ENCODE measurements at regions not wholly inside any gene's neighbourhood (a gene's known extent, or its start where the extent isn't known, plus 50 kb on each side); places are given as distances from the start of the nearest gene placed in this dataset.

GRCh38 chr11:69369210-69369825 is 75.4 kb downstream of the MYEOV start:
- no peak overlapping the region for H2AK9ac ChIP-seq (replicated peaks; ENCODE audit: low read depth, low read length, poor library complexity)
- H3K4me1 ChIP-seq (ENCODE audit: control insufficient read depth, insufficient read depth, low read length), result peaks cover 7% of the 10 kb centered on the region
- no peak for TF ChIP-seq MAFK (IDR thresholded peaks at IDR 0.05; ENCODE audit: low read depth, low read length)
- no peak for TF ChIP-seq SMC3 (IDR thresholded peaks at IDR 0.05; ENCODE audit: low read depth, low read length)
- TF ChIP-seq RAD21 (IDR thresholded peaks at IDR 0.05; ENCODE audit: low read length), result no peak
- no peak for TF ChIP-seq CEBPB (IDR thresholded peaks at IDR 0.05; ENCODE audit: low read depth, low read length)
- no peak overlapping the region for H2BK120ac ChIP-seq (ENCODE audit: low read depth, low read length)
- H4K5ac ChIP-seq (ENCODE audit: low read depth, low read length), result no peak overlapping the region
- H4K20me1 ChIP-seq (ENCODE audit: insufficient read depth, low read length), result no peaks in the 10 kb centered on the region
- peaks cover 10% of the 10 kb centered on the region for H3K9me3 ChIP-seq (ENCODE audit: control insufficient read depth, insufficient read depth, low read length)
- dilution Hi-C loops (cut with HindIII; ENCODE audit: low sequenced_read_pairs, unreplicated experiment) (no loop called here), intact Hi-C loops (cut with micrococcal nuclease) (no loop called here), in situ Hi-C loops (cut with MboI; ENCODE audit: low sequenced_read_pairs) (no loop called here)
- H2AK5ac ChIP-seq (ENCODE audit: low read depth, low read length), result peak overlapping the region; percentile 31; the same call in 1 of the 2 replicates
- no TSS peak for BruUV-seq (replicated peaks)
- no peaks in the 10 kb centered on the region for H3K79me1 ChIP-seq (ENCODE audit: low read depth in 1 of 2, low read length in 2 of 2)
- no peak overlapping the region for H3K23ac ChIP-seq (ENCODE audit: low read depth, low read length)
- no peak overlapping the region for H3K27ac ChIP-seq (ENCODE audit: insufficient read depth, low read length)
- no peaks in the 10 kb centered on the region for H3K27me3 ChIP-seq (ENCODE audit: control insufficient read depth, insufficient read depth, low read length)
- H3K36me3 ChIP-seq (ENCODE audit: control insufficient read depth, insufficient read depth, low read length), result no peaks in the 10 kb centered on the region
- whole genome bisulfite sequencing, 2 experiments (ENCODE audit: extremely low coverage in 2 of 2, insufficient read length in 1 of 2), result no CpG with 5 or more reads among the region's 5 CpGs
- CTCF ChIA-PET, result no interaction called here
- H2AFZ ChIP-seq (replicated peaks; ENCODE audit: low read length, poor library complexity), result no peak overlapping the region
- no peak overlapping the region for H3K56ac ChIP-seq (ENCODE audit: extremely low read depth, insufficient read depth, low read length)
- H3K4ac ChIP-seq (ENCODE audit: low read depth, low read length), result no peak overlapping the region
- ATAC-seq (ENCODE audit: low read depth) (no peak), DNase-seq (no peak)
- no peak overlapping the region for H4K8ac ChIP-seq (ENCODE audit: low read depth in 2 of 2, low read length in 2 of 2)
- POLR2A ChIA-PET (ENCODE audit: unreplicated experiment), result no interaction called here
- no peak overlapping the region for H2BK15ac ChIP-seq (ENCODE audit: low read depth, low read length)
- H3K18ac ChIP-seq (ENCODE audit: low read depth, low read length), result no peak overlapping the region
- H2BK20ac ChIP-seq (ENCODE audit: low read depth, low read length), result no peak overlapping the region
- H4K91ac ChIP-seq (ENCODE audit: insufficient read depth, low read depth, low read length), result no peak overlapping the region
- peaks cover 12% of the 10 kb centered on the region; the same call in 1 of the 2 replicates for H3K9me1 ChIP-seq (ENCODE audit: insufficient read depth, low read length)
- H2BK5ac ChIP-seq (ENCODE audit: low read depth, low read length, poor library complexity, severe bottlenecking), result no peak overlapping the region
- no peak overlapping the region for H3K9ac ChIP-seq (ENCODE audit: low read depth, low read length)
- H3K4me3 ChIP-seq (ENCODE audit: insufficient read depth, low read depth, low read length), result no peak overlapping the region
- no peak overlapping the region for H3K4me2 ChIP-seq (ENCODE audit: low read depth, low read length)
- no peak overlapping the region for H3K14ac ChIP-seq (replicated peaks; ENCODE audit: low read depth, low read length)

Measured in IMR-90 (cell line).